T-helper 1 cell treated with Interleukin-12 subunit alpha and Interleukin-12 subunit beta and Interleukin-4 antibody, amounts not matched to agents 30 μg/mL and 1 μg/mL, for 36 hours (primary cell): ENCODE measurements at regions not wholly inside any gene's neighbourhood (a gene's known extent, or its start where the extent isn't known, plus 50 kb on each side); places are given as distances from the start of the nearest gene placed in this dataset.
"Not testable (repeated sequence)": the region's sequence is repeated elsewhere in the genome, so short reads cannot be mapped to it uniquely, and the experiment has no call there.

Experiments used
- H3K27ac Mint-ChIP-seq: one replicate; pipeline ENCODE4 v1.8.0; 2021; ENCODE audit warnings: mild to moderate bottlenecking, mixed read lengths
- H3K27me3 Mint-ChIP-seq: one replicate; pipeline ENCODE4 v1.8.0; 2021; ENCODE audit warnings: low read depth, mixed read lengths
- H3K36me3 Mint-ChIP-seq: one replicate; pipeline ENCODE4 v1.8.0; 2021; ENCODE audit warnings: low read depth, mixed read lengths
- H3K4me1 Mint-ChIP-seq: one replicate; pipeline ENCODE4 v1.8.0; 2021; ENCODE audit warnings: low read depth, mixed read lengths
- H3K4me3 Mint-ChIP-seq: one replicate; pipeline ENCODE4 v1.8.0; 2021; ENCODE audit warnings: mild to moderate bottlenecking, moderate library complexity, mixed read lengths
- H3K9me3 Mint-ChIP-seq: one replicate; pipeline ENCODE4 v1.8.0; 2021; ENCODE audit warnings: mixed read lengths

DNA sequence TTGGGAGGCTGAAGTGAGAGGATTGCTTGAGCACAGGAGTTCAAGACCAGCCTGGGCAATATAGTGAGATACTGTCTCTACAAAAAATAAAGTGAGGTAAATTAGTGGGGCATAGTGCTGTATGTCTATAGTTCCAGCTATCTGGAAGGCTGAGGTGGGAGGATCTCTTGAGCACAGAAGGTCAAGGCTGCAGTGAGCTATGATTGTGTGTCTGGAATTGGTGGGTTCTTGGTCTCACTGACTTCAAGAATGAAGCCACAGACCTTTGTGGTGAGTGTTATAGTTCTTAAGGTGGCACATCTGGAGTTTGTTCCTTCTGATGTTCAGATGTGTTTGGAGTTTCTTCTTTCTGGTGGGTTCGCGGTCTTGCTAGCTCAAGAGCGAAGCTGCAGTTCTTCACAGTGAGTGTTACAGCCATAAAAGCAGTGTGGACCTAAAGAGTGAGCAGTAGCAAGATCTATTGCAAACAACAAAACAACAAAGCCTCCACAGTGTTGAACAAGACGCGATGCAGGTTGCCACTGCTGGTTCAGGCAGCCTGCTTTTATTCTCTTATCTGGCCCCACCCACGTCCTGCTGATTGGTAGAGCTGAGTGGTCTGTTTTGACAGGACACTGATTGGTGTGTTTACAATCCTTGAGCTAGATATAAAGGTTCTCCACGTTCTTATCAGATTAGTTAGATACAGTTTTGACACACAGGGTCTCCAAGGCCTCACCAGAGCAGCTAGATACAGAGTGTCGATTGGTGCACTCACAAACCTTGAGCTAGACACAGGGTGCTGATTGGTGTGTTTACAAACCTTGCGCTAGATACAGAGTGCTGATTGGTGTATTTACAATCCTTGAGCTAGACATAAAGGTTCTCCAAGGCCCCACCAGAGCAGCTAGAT is 79.3 kb upstream of the AMZ2 start:
- not testable (repeated sequence) for H3K36me3 Mint-ChIP-seq, H3K27me3 Mint-ChIP-seq, H3K9me3 Mint-ChIP-seq
- Mint-ChIP-seq H3K27ac (peak overlapping the region; percentile 55), H3K4me3 (peak overlapping the region; percentile 10), H3K4me1 (peaks cover 22% of the 10 kb centered on the region)

DNA sequence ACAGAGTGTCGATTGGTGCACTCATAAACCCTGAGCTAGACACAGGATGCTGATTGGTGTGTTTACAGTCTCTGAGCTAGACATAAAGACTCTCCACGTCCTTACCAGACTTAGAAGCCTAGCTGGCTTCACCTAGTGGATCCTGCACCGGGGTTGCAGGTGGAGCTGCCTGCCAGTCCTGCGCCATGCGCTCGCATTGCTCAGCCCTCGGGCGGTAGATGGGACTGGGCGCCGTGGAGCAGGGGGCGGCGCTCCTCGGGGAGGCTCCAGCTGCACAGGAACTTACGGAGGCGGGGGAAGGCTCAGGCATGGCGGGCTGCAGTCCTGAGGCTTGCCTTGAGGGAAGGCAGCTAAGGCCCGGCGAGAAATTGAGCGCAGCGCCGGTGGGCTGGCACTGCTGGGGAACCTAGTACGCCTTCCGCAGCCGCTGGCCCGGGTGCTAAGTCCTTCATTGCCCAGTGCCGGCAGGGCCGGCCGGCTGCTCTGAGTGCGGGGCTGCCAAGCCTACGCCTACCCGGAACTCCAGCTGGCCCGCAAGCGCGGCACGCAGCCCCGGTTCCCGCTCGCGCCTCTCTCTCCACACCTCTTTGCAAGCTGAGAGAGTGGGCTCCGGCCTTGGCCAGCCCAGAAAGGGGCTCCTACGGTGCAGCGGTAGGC is 78.5 kb upstream of the AMZ2 start:
- peaks cover 22% of the 10 kb centered on the region for H3K4me1 Mint-ChIP-seq
- H3K9me3 Mint-ChIP-seq, H3K27ac Mint-ChIP-seq, H3K27me3 Mint-ChIP-seq, H3K36me3 Mint-ChIP-seq: not testable (repeated sequence)
- peak overlapping the region; percentile 10 for H3K4me3 Mint-ChIP-seq

DNA sequence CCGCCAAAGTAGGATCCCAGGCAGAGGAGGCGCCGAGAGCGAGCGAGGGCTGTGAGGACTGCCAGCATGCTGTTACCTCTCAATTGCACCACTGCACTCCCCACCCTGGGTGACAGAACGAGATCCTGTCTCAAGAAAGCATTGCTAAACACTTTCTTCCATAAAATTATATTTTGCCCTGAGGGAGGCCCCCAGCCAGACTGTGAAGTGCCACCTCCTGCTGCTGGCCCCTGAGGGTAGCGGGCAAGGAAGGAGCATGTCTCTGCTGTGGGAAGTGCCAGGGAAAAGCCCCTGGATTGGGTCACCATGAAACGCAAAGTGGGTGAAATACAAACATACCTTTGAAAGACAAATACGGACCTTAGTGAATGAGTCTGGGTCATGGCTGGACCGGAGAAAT is 78.0 kb upstream of the AMZ2 start:
- Mint-ChIP-seq H3K27me3 (peaks cover 3% of the 10 kb centered on the region), H3K36me3 (no peaks in the 10 kb centered on the region), H3K9me3 (no peaks in the 10 kb centered on the region), H3K4me3 (no peak overlapping the region), H3K4me1 (peaks cover 22% of the 10 kb centered on the region), H3K27ac (no peak overlapping the region)

DNA sequence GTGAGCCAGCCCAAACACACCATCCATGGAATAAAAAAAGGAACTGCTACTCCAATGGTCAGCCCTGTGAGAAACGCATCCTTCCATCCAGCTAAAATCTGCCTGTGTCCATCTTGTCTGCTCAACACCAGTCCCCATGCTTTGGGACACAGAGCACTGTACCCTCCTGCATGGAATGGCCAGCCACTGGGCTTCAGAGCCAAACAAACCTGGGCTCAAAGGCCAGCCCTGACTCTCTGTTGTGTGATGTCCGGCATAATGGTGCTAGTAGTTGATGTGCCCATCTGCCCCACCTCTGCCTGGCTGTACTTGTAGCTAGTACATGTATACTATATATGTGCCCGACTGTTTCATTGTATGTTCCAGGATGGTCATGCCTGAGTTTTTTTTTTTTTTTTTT is 77.6 kb upstream of the AMZ2 start:
- Mint-ChIP-seq H3K27ac (peak overlapping the region; percentile 41), H3K4me1 (peaks cover 20% of the 10 kb centered on the region), H3K27me3 (peaks cover 3% of the 10 kb centered on the region), H3K4me3 (no peak overlapping the region), H3K36me3 (no peaks in the 10 kb centered on the region), H3K9me3 (no peaks in the 10 kb centered on the region)

DNA sequence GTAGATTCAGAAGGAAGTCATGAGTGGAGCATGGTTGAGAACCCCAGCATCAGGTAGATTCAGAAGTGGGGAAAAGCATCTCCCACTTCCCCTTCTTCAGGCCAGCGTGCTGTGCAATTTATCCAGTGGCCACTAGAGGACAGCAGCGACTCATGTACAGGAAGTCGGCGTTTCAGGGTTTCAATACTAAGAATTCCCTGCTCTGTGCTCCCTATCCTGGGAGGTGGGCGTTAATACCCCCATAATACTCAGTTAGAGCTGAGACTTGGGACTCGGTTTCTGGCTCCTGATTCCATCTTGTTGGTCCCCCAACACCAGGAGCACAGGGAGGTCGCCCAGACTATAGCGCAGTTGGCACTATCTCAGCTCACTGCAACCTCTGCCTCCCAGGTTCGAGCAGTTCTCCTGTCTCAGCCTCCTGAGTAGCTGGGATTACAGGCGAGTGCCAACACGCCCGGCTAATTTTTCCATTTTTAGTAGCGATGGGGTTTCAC is 75.3 kb upstream of the AMZ2 start:
- no peaks in the 10 kb centered on the region for H3K36me3 Mint-ChIP-seq
- peaks cover 24% of the 10 kb centered on the region for H3K4me1 Mint-ChIP-seq
- H3K4me3 Mint-ChIP-seq = no peak overlapping the region

DNA sequence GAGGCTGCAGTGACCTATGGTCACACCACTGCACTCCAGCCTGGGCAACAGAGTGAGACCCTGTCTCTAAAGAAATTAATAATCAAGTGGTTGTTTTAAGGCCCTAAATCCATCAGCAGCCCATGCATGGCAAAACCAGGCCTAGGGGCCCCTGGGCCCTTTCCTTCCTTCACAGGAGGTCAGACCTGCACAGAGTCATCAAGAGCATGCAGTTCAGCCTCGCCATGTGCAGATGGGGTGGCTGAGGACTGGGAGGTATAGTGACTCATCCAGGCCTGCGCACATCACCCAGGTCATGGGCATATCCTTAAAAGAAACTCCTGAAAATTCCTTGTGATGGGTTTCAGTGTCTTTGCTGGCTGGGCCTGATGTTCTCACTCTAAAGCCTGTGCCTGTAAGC is 72.4 kb upstream of the AMZ2 start:
- Mint-ChIP-seq H3K4me1 (peaks cover 13% of the 10 kb centered on the region), H3K9me3 (peaks cover 2% of the 10 kb centered on the region), H3K27me3 (peaks cover 4% of the 10 kb centered on the region), H3K27ac (no peak overlapping the region), H3K36me3 (peaks cover 2% of the 10 kb centered on the region), H3K4me3 (no peak overlapping the region)

More for the DNA sequence above, 75.3 kb upstream of the AMZ2 start:
- no peak overlapping the region for H3K27ac Mint-ChIP-seq
- H3K27me3 Mint-ChIP-seq = peaks cover 4% of the 10 kb centered on the region
- no peaks in the 10 kb centered on the region for H3K9me3 Mint-ChIP-seq

DNA sequence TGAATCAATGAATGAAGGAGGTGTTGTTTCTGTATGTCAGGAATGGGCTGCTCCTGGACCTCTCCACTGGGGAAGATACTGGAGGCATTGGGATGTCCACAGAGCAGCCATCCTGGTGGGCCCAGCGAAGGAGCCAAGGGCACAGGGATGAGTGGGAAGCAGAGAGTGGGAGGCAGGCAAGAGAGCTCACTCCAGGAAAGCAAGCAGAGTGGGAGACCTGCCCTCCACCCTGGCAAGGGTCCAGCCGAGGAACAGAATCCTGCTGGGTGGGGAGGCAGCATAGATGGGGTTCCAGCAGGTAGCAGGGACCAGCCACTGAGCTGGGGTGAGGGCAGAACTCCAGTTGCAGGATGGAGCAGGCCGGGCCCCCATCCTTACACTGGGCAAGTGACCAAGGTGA is 71.9 kb upstream of the AMZ2 start:
- peaks cover 4% of the 10 kb centered on the region for H3K27me3 Mint-ChIP-seq
- peaks cover 4% of the 10 kb centered on the region for H3K9me3 Mint-ChIP-seq
- peaks cover 2% of the 10 kb centered on the region for H3K36me3 Mint-ChIP-seq
- no peak overlapping the region for H3K27ac Mint-ChIP-seq
- H3K4me3 Mint-ChIP-seq = no peak overlapping the region
- H3K4me1 Mint-ChIP-seq = peaks cover 18% of the 10 kb centered on the region

DNA sequence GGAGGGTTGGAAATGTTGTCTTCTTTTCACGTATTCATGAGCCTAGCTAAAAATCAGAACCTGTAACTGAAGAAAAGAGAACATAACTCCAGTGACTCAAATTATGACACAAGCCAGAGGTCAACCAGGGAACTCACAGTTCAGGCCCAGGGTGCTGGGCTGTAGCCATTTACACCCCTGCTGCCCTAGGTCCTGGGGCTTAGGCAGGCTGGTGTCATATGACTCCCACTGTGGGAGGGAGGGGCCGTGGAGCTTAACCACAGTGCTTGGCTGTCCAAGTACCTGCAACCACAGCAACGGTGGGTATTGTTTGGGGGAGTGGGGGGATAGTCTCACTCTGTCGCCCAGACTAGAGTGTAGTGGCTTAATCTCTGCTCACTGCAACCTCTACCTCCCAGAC is 71.1 kb upstream of the AMZ2 start:
- no peak overlapping the region for H3K4me3 Mint-ChIP-seq
- H3K36me3 Mint-ChIP-seq = peaks cover 2% of the 10 kb centered on the region
- peaks cover 21% of the 10 kb centered on the region for H3K4me1 Mint-ChIP-seq
- H3K27ac Mint-ChIP-seq = no peak overlapping the region
- H3K9me3 Mint-ChIP-seq = peaks cover 4% of the 10 kb centered on the region
- H3K27me3 Mint-ChIP-seq = peaks cover 4% of the 10 kb centered on the region

DNA sequence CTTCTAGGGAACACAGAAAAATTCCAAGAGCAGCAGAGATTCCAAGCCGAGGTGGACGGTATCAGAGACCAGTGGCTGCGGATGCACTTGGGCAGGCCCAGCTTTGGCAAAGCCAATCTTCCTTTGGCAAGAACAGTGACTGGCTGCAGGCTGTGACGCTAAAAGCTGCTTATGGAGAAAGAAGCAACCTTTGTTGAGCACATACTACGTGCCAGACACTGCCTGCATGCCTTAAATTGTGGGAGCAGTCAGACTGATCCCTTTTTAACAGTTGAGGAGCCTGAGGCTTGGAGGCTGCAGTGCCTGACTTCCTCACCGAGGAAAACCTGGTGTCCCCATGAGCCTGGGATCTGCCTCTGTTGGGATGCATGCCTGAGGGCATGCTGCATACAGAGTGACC is 69.0 kb upstream of the AMZ2 start:
- Mint-ChIP-seq H3K27me3 (peaks cover 4% of the 10 kb centered on the region), H3K9me3 (peaks cover 4% of the 10 kb centered on the region), H3K36me3 (peaks cover 2% of the 10 kb centered on the region), H3K27ac (no peak overlapping the region), H3K4me3 (no peak overlapping the region), H3K4me1 (peaks cover 35% of the 10 kb centered on the region)

DNA sequence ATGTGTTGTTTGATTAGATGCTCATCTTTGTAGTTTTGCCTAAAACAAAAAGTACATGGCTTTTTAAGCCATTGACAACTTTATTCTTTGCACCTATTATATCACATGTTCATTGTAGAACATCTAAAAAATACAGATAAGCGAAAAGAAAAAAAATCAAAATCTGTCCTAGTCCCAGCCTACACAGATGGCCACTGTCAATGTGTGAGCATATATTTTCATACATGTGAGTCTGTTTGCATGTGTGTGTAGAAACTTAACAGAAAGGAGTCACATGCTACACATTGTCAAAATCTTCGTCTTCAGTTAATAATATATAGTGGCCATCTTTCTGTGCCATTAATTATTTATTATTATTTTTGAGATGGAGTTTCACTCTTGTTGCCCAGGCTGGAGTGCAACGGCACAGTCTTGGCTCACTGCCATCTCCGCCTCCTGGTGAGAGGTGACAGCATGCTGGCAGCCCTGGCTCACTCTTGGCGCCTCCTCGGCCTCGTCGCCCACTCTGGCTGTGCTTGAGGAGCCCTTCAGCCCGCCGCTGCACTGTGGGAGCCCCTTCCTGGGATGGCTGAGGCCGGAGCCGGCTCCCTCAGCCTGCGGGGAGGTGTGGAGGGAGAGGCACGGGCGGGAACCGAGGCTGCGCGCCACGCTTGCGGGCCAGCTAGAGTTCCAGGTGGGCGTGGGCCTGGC is 68.5 kb upstream of the AMZ2 start:
- Mint-ChIP-seq H3K27ac (no peak overlapping the region), H3K9me3 (peaks cover 4% of the 10 kb centered on the region), H3K27me3 (peaks cover 4% of the 10 kb centered on the region), H3K4me3 (no peak overlapping the region), H3K36me3 (peaks cover 2% of the 10 kb centered on the region), H3K4me1 (peaks cover 40% of the 10 kb centered on the region)

DNA sequence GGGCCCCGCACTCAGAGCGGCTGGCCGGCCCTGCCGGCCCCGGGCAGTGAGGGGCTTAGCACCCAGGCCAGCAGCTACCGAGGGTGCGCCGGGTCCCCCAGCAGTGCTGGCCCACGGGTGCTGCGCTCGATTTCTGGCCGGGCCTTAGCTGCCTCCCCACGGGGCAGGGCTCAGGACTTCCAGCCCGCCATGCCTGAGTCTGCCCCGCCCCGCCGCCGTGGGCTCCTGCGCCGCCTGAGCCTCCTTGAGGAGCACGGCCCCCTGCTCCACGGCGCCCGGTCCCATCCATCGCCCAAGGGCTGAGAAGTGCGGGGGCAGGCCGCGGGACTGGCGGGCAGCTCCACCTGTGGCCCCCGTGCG is 67.9 kb upstream of the AMZ2 start:
- Mint-ChIP-seq H3K27me3 (peaks cover 4% of the 10 kb centered on the region), H3K4me3 (no peak overlapping the region), H3K27ac (no peak overlapping the region), H3K4me1 (peaks cover 46% of the 10 kb centered on the region), H3K9me3 (peaks cover 4% of the 10 kb centered on the region), H3K36me3 (peaks cover 3% of the 10 kb centered on the region)

DNA sequence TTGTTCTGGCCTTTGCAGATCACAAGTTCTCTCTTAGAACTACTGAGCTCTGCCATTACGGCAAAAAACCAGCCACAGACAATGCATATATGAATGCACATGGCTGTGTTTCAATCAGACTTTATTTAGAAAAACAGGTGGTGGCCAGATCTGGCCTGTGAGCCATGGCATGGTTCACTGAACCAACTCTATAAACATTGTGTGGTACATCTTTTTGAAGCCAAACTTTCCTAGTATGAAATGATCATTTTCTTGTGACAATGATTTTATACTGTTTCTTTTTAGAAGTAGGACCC is 65.9 kb upstream of the AMZ2 start:
- H3K36me3 Mint-ChIP-seq = peaks cover 8% of the 10 kb centered on the region
- H3K4me1 Mint-ChIP-seq = peaks cover 48% of the 10 kb centered on the region
- peak overlapping the region; percentile 53 for H3K4me3 Mint-ChIP-seq
- peaks cover 4% of the 10 kb centered on the region for H3K9me3 Mint-ChIP-seq
- H3K27ac Mint-ChIP-seq = no peak overlapping the region
- H3K27me3 Mint-ChIP-seq = peaks cover 9% of the 10 kb centered on the region

DNA sequence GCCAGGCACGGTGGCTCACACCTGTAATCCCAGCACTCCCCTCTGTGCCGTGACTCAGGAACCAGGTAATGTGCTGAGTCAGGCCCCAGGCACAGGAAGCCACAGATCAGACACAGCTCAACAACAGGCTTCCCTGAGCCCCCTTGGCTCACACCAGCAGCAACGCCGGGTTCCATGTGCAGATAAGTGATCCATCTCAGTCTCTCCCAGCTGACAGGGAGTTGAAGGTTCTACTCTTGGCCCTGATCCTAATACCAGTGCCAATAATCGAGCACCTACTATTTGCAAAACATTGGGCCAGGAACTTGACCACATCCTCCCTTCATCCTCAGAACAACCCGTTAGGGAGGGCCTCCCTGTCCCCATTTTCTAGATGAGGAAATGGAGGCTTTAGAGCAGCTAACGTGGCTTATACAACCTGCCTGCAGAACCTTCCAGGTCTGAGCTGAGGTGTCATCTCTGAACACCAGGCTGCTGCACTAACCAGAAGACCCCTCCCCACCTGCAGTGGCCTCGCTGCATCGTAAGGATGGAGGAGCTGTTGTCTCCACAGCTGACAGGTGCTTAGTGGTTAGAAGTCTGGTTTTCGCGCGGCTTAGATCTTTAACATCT is 64.8 kb upstream of the AMZ2 start:
- Mint-ChIP-seq H3K27ac (peak overlapping the region; percentile 80), H3K27me3 (peaks cover 18% of the 10 kb centered on the region), H3K4me1 (peaks cover 48% of the 10 kb centered on the region), H3K4me3 (peak overlapping the region; percentile 76), H3K9me3 (peaks cover 4% of the 10 kb centered on the region), H3K36me3 (peaks cover 11% of the 10 kb centered on the region)

DNA sequence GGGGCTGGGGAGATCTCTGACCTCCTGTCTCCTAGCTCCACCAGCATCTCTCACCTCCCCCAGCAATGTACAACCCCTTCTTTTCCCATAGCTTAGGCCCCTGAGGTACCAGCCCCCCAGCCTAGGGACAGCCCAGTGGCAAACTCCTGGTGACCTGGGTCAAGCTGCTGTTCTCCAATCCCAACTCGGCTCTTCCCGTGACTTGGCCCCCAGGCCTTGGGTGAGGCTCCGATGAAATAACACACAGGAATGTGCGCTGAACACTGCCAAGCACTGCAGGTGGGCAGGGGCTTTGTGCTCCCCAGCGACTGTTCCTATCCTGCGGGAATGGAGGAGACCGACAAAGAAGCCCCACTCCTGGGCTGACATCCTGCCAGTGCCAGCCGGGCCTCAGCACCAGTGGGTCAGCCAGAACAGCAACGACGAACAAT is 63.7 kb upstream of the AMZ2 start:
- Mint-ChIP-seq H3K36me3 (peaks cover 11% of the 10 kb centered on the region), H3K9me3 (peaks cover 4% of the 10 kb centered on the region), H3K27ac (peak overlapping the region; percentile 86), H3K27me3 (peaks cover 21% of the 10 kb centered on the region), H3K4me1 (peaks cover 48% of the 10 kb centered on the region), H3K4me3 (peak overlapping the region; percentile 68)
